ENCODE measurements at regions not wholly inside any gene's neighbourhood (a gene's known extent, or its start where the extent isn't known, plus 50 kb on each side); places are given as distances from the start of the nearest gene placed in this dataset.

GRCh38 chr10:63713191-63714144 is 192.3 kb downstream of the REEP3 start:
- Histone ChIP-seq H3K9ac (ENCODE audit: insufficient read depth, low read depth, low read length) (no peak overlapping the region), H3K4me3 (replicated peaks in 1 of 3; ENCODE audit: insufficient read depth in 1 of 3, low read depth in 2 of 3, low read length in 3 of 3) (peak overlapping the region in 1 of 3 experiments; percentile 18; a peak in 1 of 6 replicates), H3K36me3 (replicated peaks in 1 of 2; ENCODE audit: control insufficient read depth in 1 of 2, insufficient read depth in 2 of 2, low read length in 2 of 2) (no peaks in the 10 kb centered on the region), H3K79me2 (ENCODE audit: insufficient read depth, low read length) (no peaks in the 10 kb centered on the region), H3K4me2 (ENCODE audit: low read depth, low read length) (peak overlapping the region; percentile 48), H3K27ac (ENCODE audit: extremely low read length, insufficient read depth, low read length) (no peak overlapping the region), H2AFZ (ENCODE audit: low read length) (no peak overlapping the region), H3K4me1 (ENCODE audit: insufficient read depth, low read length) (peaks cover 37% of the 10 kb centered on the region), H3K9me3 (ENCODE audit: low read length) (no peaks in the 10 kb centered on the region), H4K20me1 (ENCODE audit: insufficient read depth, low read length) (no peaks in the 10 kb centered on the region), H3K27me3 (ENCODE audit: control insufficient read depth in 1 of 2, insufficient read depth in 2 of 2, low read length in 2 of 2) (no peaks in the 10 kb centered on the region; a peak in 2 of 5 replicates)
- in situ Hi-C loops (cut with HindIII; ENCODE audit: extremely low pct_ligation_motif_present, low pct_unique_long_range_greater_than_20kb) (loop anchor here (10.0 kb wide), 2 partner anchors 79 to 549 kb away; no protein-coding TSS in a partner anchor), intact Hi-C loops (cut with micrococcal nuclease; ENCODE audit: unreplicated experiment) (no loop called here)
- no peak for FAIRE-seq
- DNase-seq (ENCODE audit: low spot score): peak; percentile 9
- BruUV-seq (replicated peaks): no TSS peak
- ChIA-PET POLR2A (no interaction called here), CTCF (ENCODE audit: low intra/inter-chr PET ratio, low total read pairs) (no interaction called here)
- 3% methylated on average over 7 of the region's 7 CpGs for WGBS (ENCODE audit: low lambda C conversion rate)
- TF ChIP-seq ZNF20 (CRISPR knock-in tag; IDR thresholded peaks at IDR 0.05) (no peak), TCF12 (IDR thresholded peaks at IDR 0.05) (no peak), TCF12 (CRISPR knock-in tag; IDR thresholded peaks at IDR 0.05) (no peak), SMAD1 (CRISPR knock-in tag; IDR thresholded peaks at IDR 0.05; ENCODE audit: borderline replicate concordance, low read depth) (no peak), PHF8 (CRISPR knock-in tag; IDR thresholded peaks at IDR 0.05) (no peak), THAP11 (CRISPR knock-in tag; IDR thresholded peaks at IDR 0.05) (no peak), ZNF563 (CRISPR knock-in tag; IDR thresholded peaks at IDR 0.05) (no peak), HNF4A (CRISPR knock-in tag; IDR thresholded peaks at IDR 0.05) (peak; percentile 39; the same call in 1 of the 2 replicates), ZNF253 (CRISPR knock-in tag; IDR thresholded peaks at IDR 0.05; ENCODE audit: borderline replicate concordance) (no peak), ZNF709 (CRISPR knock-in tag; IDR thresholded peaks at IDR 0.05) (no peak), SP4 (CRISPR knock-in tag; IDR thresholded peaks at IDR 0.05) (no peak), ZNF513 (CRISPR knock-in tag; conservative IDR thresholded peaks at IDR 0.05) (no peak), ZNF710 (CRISPR knock-in tag; IDR thresholded peaks at IDR 0.05; ENCODE audit: borderline replicate concordance) (0 out of 2 replicates have a peak, but pooled peaks have one; percentile 19)
- TF ChIP-seq, protein P1, sequence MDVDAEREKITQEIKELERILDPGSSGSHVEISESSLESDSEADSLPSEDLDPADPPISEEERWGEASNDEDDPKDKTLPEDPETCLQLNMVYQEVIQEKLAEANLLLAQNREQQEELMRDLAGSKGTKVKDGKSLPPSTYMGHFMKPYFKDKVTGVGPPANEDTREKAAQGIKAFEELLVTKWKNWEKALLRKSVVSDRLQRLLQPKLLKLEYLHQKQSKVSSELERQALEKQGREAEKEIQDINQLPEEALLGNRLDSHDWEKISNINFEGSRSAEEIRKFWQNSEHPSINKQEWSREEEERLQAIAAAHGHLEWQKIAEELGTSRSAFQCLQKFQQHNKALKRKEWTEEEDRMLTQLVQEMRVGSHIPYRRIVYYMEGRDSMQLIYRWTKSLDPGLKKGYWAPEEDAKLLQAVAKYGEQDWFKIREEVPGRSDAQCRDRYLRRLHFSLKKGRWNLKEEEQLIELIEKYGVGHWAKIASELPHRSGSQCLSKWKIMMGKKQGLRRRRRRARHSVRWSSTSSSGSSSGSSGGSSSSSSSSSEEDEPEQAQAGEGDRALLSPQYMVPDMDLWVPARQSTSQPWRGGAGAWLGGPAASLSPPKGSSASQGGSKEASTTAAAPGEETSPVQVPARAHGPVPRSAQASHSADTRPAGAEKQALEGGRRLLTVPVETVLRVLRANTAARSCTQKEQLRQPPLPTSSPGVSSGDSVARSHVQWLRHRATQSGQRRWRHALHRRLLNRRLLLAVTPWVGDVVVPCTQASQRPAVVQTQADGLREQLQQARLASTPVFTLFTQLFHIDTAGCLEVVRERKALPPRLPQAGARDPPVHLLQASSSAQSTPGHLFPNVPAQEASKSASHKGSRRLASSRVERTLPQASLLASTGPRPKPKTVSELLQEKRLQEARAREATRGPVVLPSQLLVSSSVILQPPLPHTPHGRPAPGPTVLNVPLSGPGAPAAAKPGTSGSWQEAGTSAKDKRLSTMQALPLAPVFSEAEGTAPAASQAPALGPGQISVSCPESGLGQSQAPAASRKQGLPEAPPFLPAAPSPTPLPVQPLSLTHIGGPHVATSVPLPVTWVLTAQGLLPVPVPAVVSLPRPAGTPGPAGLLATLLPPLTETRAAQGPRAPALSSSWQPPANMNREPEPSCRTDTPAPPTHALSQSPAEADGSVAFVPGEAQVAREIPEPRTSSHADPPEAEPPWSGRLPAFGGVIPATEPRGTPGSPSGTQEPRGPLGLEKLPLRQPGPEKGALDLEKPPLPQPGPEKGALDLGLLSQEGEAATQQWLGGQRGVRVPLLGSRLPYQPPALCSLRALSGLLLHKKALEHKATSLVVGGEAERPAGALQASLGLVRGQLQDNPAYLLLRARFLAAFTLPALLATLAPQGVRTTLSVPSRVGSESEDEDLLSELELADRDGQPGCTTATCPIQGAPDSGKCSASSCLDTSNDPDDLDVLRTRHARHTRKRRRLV (CRISPR knock-in tag; IDR thresholded peaks at IDR 0.05): no peak
- no peak for ATAC-seq

Data from HepG2 (cell line).